ENCODE measurements at regions not wholly inside any gene's neighbourhood (a gene's known extent, or its start where the extent isn't known, plus 50 kb on each side); places are given as distances from the start of the nearest gene placed in this dataset.
"Not testable (repeated sequence)": the region's sequence is repeated elsewhere in the genome, so short reads cannot be mapped to it uniquely, and the experiment has no call there.

DNA sequence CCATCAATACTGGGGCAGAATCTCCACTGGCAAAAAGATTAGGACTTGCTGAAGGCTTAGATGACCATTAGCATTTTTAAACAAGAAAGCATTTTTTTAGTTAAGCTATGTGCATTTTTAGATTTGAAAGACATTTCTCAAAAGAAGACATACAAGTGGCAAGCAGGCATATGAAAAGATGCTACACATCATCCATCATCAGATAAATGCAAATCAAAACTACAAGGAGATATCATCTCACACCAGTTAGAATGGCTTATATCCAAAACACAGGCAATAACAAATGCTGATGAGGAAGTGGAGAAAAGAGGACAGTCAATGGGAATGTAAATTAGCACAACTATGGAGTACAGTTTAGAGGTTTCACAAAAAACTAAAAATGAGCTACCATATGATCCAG lies 195.6 kb upstream of the TNC start:
- no peak for DNase-seq

DNA sequence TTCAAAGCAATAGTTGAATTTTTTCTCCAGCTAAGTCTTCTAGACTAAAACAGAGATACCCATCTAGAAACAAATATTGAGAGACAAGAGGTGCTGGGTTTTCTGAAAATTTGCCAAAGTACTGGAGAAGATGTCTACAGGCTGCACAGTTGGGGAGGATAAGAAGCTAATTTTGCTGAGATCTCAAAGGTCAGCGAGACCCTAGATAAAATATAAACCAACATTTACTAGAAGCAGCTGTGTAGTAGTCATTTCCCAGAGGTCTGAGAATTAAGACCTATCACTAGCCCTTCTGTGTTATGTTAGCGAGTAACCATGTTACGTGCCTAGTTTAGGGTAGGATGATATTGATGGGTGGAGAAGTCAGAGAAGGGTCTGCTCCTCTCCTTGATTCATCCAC lies 208.5 kb upstream of the TNC start:
- no peak for DNase-seq

DNA sequence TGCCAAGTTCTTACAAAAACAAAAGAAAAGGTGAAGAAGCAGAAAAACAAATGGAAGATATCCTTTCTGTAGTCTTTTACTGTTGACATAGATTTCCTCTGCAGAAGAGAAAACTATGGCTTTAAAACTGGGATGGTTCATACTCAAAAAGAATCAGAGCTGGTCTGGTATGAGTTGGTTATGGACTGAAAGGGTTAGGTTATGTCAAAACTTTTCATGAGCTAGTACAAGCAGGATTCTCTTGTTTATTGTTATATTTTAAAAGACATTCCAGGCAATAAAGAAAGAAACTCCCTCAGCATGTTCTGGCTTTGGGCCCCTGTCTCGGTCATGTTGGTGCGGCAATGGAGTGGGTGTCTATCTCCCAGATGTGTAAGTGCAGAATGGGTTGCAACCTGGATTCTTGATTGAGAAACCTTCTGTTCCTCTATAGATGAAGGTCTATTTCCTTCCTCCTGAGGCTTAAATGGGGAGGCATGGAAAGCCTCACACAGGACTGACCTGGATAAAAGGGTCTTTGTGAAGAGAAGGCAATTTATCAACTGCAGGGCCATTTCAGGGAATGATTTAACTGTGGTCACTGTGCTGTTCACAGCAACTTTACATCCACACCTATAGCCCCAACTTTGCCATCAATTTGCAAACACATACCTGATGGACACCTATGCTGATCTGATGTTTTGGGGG lies 209.6 kb upstream of the TNC start:
- no peak for DNase-seq

DNA sequence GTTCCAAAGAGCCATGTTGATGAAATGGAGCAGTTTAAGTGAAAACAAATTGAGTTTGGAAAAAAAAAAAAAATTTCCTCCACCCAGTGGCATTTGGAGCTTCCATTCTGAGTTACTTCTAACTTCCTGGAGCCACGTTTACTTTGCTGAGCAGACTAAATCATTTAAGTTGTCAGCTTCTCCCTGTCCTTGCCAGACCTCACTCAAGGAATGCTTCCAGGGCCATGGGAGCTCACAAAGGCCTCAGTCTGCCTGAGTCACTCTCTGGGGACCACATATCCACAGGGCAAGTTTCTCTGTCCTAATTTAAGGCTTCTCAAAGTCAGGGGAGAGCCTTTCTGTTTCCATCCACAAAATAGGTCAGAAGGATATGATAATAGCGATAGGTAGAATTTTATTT lies 210.3 kb upstream of the TNC start:
- DNase-seq, result no peak

DNA sequence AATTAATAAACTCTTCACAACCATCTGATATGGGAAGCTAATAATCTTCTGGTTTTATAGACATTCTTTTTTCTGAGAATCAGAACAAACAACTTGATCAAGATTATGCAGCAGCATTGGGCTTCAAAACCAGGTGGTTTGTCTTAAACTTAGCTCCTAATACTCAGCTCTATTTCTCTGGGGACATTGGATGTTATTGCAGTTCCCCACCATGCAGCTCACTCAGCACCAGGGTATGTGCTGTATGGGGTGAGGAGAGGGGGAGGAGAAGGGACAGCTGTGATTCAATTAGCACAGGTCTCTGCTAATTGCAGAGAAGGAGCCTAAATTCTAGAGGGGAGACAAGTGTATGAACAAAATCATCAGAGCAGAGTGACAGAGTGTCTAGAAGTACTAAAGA lies 210.7 kb upstream of the TNC start:
- DNase-seq, result no peak

DNA sequence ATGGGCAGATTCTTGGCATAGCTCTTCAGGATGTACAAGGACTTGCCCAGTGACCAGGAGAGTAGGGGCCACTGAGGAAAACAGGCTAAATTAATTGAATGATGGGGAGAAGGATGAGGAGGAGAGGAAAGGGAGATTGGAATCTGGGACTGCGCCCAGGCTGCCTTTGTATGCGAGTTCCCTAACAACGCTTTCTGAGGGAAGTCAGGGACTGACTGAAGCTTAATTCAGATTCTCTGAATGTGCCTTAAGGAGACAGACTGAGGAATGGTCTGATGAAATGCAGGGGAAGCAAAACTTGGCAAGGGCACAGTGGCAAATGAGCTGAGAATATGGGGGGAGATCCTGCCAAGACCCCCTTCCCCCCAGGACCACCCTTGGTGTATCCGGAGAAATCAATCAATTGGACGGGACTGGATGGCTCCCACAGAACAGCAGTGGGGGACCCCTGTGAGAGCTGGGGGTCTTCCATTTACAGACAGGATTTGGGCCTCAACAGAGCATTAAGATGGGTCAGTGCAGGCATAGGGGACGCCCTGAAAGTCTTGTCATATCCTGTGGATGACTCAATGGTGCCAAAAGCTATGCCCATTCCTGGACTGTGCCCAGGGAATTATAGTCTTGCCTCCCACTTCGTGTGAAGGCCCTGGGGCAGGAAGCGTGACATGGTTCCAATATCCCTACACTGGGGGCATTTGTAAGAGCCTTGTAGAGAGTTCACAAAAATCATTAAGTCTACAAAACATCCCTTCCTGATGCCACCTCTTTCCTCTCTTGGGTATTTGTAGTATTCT lies 215.5 kb upstream of the TNC start:
- no peak for DNase-seq

DNA sequence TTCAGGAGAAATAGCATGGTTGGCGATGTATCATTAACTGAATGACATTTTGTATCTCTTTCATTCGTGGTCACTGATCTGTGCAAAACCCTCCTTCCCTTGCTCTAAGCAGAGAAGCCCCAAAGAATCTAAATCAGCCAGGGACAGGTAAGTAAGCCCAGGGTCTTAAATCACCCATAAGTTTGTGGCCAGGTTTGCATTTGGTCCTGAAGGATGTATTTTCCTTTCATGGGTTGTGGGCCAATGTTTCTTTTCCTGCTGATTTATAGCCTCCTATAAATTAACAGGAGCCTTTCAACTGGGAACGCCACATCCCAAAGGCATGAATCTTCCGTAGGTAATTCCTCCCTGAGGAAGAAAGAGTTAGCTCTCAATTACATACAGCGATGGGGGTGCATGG lies 217.5 kb upstream of the TNC start:
- no peak for DNase-seq

DNA sequence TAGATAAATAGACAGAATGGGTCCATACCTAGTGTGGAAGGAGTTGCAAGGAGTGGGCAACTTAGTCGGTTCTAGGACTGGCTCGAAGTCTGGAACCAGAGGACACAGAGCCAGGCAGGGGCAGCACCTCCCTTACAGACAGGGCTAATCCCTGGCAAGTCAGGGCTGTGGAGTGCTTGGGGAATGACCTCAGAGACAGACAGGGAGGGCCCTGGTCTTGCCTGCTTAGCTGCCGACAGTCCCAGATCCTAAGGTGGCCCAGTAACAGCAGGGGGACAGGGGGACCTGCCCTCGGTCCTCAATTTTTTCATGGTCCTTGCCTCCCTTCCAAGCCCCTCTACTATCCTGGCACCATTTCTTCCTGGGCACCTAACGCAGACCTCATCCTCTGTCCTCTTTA lies 222.4 kb upstream of the TNC start:
- DNase-seq, result no peak

DNA sequence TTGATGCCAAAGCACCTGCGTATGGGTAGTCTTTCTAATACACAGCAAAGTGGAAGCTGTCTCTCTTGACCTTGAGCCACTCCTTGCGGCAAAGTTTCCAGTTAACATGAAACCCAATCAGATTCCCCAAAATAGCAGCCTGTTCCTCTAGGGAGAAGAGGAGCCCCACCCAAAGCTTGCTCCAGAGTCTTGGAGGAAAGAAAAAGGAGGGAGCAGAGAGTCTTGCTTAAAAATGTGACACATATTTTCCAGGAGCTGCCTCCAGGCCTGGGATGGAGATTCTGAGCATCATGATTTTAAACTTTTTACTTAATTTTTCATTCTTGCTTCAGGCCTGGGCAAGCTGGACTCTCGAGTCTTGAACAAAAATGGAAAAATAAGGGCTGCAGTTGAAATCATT lies 223.5 kb upstream of the TNC start:
- DNase-seq, result no peak

DNA sequence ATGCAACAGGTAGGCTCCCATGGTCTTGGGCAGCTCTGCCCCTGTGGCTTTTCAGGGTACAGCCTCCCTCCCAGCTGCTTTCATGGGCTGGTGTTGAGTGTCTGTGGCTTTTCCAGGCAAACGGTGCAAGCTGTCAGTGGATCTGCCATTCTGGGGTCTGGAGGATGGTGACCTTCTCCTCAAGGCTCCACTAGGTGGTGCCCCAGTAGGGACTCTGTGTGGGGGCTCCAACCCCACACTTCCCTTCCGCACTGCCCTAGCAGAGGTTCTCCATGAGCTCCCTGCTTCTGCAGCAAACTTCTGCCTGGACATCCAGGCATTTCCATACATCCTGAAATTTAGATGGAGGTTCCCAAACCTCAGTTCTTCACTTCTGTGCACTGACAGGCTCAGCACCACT lies 229.8 kb upstream of the TNC start:
- DNase-seq, result not testable (repeated sequence)

DNA sequence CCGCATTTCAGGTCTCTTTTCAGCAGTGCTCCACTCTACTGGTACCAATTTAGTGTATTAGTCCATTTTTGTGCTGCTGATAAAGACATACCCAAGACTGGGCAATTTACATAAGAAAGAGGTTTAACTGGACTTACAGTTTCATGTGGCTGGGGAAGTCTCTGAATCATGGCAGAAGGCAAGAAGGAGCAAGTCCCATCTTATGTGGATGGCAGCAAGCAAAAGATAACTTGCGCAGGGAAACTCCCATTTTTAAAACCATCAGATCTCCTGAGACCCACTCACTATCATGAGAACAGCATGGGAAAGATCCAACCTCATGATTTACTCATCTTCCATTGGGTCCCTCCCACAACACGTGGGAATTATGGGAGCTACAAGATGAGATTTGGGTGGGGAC lies 231.0 kb upstream of the TNC start:
- DNase-seq, result not testable (repeated sequence)

DNA sequence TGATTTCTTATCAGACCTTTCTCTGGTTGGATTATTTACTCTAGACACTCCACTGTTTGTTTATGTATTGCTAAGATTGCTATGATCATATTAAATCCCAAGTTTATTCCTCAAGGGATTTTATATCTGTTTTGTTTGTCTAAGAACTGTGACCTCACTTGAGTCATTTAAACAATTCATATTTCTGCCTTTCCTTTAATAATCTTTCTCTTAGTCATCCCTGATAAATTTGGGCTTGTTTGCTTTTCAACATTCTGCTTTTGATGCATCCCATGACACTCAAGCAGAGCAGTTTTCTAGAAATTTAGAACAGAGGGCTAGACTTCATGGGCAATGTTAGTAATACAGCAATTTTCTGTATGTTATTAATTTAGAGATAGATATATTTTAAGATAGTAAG lies 231.6 kb upstream of the TNC start:
- DNase-seq, result no peak

DNA sequence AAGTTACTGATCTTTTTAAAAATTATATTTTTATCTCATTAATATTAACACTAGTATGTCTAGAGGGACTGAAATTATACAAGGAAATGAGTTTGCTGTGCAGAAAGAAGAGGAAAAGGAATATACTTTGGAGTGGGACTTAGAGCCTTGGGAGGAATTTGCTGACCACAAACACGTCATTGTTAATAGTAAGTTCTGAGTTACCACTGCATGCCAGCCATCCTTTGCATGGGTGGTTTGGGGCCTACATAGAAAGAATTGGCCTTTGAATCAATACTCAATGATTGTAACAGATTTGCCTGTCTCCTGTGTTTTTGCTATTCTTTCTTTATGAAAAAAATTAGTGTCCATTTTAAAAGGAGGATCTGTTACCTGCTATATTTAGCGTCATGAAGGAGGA lies 232.6 kb upstream of the TNC start:
- no peak for DNase-seq

DNA sequence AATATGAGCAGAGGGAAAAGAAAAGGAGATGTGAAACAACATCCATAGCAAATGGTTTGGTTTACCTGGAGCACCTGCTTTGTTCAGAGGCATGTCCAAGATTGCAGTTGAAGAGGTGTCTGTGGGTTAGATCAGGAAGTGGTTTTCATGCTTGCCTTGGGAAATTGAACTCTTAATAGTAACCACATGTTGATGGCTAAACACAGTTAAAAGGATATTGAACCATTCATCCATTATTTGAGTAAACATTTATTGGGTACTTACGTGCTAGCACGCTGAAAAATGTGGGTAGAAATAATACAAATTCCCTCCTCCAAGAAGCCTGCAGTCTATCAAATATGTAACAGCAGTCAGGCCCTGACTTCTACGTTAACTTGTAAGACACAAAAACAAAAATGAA lies 235.7 kb upstream of the TNC start:
- DNase-seq, result no peak

DNA sequence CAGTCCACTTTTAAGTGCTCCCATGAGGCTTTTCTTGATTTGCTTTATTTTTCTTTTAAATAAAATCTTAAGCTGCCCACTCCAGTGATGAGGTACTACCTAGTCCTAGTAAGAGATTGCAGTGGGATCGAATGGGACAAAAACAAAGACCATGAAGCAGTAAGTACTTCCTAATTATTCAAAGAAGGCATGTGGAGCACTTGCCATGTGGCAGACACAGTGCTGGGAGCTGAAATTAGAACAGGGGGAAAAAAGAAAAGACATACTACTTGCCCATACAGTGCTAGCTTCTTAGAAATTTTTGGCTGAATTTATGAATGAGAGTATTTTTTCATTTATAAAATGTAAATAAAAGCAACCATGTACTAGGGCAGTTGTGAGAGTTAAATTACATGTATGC lies 239.9 kb upstream of the TNC start:
- DNase-seq, result no peak

DNA sequence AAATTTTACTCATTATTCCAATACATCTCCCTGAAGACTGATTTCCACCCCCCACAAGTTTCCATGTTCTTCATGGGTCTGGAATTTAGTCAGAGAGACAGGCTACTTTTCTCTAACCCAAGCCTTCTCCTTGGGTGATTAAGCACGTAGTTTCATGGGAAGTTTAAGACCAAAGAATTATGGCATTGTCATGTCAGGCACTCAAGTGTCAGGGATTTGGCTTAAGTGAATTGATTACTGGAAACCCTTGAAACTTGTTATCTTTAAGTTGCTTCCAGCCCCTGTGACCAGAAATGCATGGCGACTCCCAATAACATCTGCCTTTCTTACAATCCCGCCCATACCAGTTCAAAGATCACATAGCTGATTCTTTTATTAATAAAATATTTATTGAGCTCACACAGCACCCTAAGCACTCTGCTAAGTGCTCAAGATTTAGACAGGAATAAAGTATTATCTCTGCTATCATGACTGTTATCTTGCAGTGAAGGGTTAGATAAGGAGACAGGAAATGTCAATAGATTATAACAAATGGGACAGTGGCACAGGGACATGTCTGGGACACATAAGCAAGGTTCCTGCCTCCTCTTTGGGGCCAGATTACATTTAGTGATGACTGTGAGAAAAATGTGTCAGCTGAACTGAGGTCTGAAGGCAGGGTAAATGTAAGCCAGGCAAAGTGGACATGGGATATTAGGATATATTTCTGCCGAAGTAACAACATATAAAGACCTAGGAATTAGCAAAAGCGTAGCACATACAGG lies 241.2 kb upstream of the TNC start:
- no peak for DNase-seq

DNA sequence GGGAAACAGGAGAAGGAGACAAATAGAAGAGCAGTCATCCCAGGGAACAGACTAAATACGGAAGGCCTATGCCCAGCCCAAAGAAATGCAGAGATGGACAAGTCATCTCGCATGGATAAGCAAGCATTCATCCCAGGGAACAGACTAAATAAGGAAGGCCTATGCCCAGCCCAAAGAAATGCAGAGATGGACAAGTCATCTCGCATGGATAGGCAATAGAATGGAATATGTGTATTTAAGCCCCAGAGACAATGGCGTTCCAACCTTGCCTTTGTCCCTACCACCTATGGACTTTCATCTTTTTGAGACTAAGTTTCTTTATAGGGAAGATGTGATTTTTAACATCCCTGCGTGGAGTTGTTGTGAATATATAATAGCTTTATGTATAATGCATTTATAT lies 242.2 kb upstream of the TNC start:
- no peak for DNase-seq

DNA sequence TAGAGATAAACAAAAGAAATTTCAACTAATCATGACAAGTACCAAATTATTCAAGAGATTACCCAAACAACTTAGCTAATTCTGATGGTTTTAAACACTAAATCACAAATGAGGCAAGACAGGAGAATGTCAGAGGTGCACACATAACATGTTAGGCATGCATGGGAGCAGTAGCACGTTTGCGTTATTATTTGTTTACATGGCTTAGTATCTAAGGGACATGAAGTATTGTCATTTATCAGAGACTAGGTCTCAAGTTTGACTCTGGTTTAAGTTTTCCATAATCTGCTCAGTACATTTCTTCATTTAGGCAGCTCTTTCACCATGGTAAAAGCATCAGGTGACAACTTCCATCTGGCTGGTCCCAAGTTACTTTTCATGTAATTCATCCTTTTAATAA lies 244.1 kb upstream of the TNC start:
- no peak for DNase-seq

DNA sequence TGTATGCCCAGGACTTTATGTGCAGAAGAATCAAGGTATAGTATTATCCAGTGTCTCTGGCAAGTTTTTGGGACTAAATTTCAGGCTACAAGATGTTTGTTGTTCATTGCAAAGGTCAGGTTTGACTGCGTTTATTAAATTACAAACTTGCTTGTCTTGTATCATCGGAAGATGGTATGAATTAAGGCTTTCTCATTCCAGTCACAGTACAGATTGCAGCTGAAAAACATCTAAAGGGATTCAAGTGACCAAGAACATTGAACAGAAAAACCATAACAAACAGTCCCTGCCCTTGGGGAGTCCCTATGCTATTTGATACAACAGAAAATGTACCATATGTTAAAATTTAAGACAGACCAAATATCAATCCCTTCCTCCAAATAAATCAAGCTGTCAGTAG lies 244.7 kb upstream of the TNC start:
- no peak for DNase-seq

DNA sequence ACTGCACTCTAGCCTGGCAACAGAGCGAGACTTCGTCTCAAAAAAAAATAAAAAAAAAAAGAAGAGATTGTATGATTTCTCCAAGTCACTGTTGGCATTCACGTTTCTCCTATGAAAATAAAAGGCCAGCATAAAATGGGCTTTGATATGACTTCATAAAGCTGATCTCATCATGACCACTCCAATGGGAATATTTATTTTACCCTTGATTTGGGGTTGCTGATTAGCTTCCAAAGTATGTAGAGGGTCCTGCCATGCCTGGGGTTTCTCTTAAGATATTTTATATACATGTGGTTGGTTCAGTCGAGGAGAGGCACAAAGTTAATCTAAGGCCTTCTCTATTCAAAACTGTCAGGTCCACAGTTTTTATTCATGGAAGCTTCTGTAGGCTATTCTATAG lies 247.0 kb upstream of the TNC start:
- no peak for DNase-seq

DNA sequence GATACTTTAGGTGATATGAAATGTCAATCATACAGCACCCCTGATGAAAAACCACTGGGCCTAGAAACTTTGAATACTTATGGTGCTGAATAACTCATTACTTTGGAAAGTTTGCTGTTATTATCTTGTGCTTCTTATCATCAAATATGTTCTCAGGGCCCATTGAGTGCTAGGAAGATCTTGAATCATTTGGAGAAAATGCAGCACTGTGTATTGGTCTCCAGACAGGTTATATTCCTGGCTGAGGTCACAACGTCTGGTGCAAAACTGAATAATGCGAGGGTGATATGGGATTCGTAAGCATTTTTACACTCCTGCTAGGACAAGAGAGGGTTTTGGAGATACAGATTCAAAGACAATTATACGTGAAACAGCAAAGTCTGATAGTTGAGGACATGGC lies 249.4 kb upstream of the TNC start:
- no peak for DNase-seq

DNA sequence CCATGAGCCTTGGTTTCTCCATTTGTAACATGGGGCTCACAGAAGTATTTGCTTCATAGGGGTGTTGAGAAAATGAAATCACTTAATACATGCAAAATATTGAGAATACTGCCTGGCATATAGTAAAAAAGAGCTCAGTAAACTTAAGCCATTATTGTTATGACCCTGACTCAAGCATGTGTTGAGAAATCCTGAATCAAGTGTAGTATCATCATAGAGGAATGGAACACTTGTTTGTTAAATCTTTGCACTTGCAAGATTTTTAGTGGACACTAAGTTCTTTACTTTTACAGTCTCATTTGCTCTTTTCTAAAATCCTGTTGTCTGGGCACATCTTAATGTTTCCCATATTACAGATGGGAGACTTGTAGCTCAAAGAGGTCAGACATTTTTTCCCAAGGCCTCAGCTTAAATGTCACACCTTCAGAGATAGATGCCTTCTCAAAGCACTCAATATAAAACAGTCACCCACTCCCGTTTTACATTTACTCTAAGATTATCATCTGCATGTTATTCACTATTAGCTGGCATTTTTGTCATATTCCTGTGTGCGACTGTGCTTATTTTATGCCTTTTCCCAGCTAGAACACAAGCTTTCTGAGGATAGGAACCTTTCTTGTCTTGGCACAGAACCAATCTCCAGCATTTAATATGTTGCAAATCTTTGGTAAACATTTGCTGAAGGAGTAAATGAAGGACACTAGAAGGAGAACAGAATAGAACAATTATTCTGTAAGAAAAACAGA lies 250.0 kb upstream of the TNC start:
- DNase-seq, result no peak

DNA sequence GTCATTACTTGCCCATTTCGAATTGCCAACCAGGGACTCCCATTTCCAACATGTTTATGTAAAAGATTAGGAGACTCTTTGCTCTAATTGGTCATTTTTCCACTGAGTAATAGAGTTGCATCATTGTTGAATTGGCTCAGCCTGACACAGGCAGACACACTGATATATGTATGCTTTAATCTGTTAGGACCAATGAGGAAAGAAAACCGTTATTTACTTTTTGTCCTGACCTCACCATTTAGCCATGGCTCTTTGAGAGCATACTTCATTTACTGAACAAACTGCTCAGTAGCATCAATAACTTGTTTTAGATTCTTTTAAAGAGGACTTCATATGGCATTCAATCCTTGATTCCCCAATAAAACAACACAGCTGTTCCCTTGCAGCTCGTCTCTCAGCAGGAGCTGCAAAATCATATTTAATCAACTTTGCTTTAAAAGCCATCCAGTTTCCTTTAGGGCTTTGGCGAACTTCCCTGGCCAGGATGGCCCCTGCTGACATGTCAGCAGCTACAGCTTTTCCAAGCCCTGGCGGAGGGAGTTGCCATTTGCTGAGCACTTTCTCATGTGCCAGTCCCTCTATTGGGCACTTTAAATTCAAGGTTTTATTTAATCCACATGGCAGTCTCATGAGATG lies 251.5 kb upstream of the TNC start:
- no peak for DNase-seq

Measured in NCI-H1694 treated with DMSO at 0.1 percent for 48 hours (cell line).